HK-2 (cell line): ENCODE measurements at regions not wholly inside any gene's neighbourhood (a gene's known extent, or its start where the extent isn't known, plus 50 kb on each side); places are given as distances from the start of the nearest gene placed in this dataset.
"Not testable (repeated sequence)": the region's sequence is repeated elsewhere in the genome, so short reads cannot be mapped to it uniquely, and the experiment has no call there.

Source experiments
- DNase-seq: peaks from one replicate; pipeline ENCODE4 v3.0.0-alpha.2; 2018; ENCODE audit not compliant: unreplicated experiment

GRCh38 chr15:66884115-66884622, 181.2 kb upstream of the SMAD3 start:
- DNase-seq: no peak

GRCh38 chr15:66884661-66885237, 180.7 kb upstream of the SMAD3 start:
- no peak for DNase-seq

GRCh38 chr15:66885281-66885915, 180.0 kb upstream of the SMAD3 start:
- no peak for DNase-seq

- no peak for DNase-seq
Observed at GRCh38 chr15:66886241-66886675, 179.1 kb upstream of the SMAD3 start.

- DNase-seq: no peak
Observed at GRCh38 chr15:66886686-66887273, 178.6 kb upstream of the SMAD3 start.

- DNase-seq: not testable (repeated sequence)
Observed at GRCh38 chr15:66889298-66889697, 176.1 kb upstream of the SMAD3 start.

GRCh38 chr15:66891776-66892175, 173.6 kb upstream of the SMAD3 start:
- DNase-seq: no peak

GRCh38 chr15:66893294-66893693, 172.1 kb upstream of the SMAD3 start:
- DNase-seq: no peak

- DNase-seq: no peak
Observed at GRCh38 chr15:66894363-66894762, 171.0 kb upstream of the SMAD3 start.

GRCh38 chr15:66894986-66895780, 170.2 kb upstream of the SMAD3 start:
- DNase-seq: no peak

GRCh38 chr15:66895794-66896453, 169.5 kb upstream of the SMAD3 start:
- DNase-seq: no peak

GRCh38 chr15:66896611-66897010, 168.8 kb upstream of the SMAD3 start:
- DNase-seq: no peak

GRCh38 chr15:66897416-66897815, 168.0 kb upstream of the SMAD3 start:
- DNase-seq: no peak

GRCh38 chr15:66897971-66898370, 167.4 kb upstream of the SMAD3 start:
- DNase-seq: no peak

- DNase-seq: no peak
Observed at GRCh38 chr15:66898656-66899386, 166.6 kb upstream of the SMAD3 start.

GRCh38 chr15:66899555-66900350, 165.6 kb upstream of the SMAD3 start:
- DNase-seq: no peak

GRCh38 chr15:66900586-66901310, 164.7 kb upstream of the SMAD3 start:
- DNase-seq: no peak

GRCh38 chr15:66901336-66902100, 163.9 kb upstream of the SMAD3 start:
- no peak for DNase-seq

GRCh38 chr15:66905185-66905584, 160.2 kb upstream of the SMAD3 start:
- DNase-seq: no peak
